Activated naive CD4-positive, alpha-beta T cell treated with anti-CD3 and anti-CD28 coated beads, Interleukin-2, amount 50 U/mL, for 72 hours (primary cell): ENCODE measurements at regions not wholly inside any gene's neighbourhood (a gene's known extent, or its start where the extent isn't known, plus 50 kb on each side); places are given as distances from the start of the nearest gene placed in this dataset.

Experiments used
- ATAC-seq, 2 donors: fragments of 150-1000 bp; cut with Tn5 transposase; 2 replicates each; pipeline ENCODE4 v1.10.0; 2021; ENCODE audit warnings: mild to moderate bottlenecking in 2 of 2, moderate library complexity in 2 of 2
- DNase-seq, 2 donors: peaks; one replicate each; pipeline ENCODE4 v3.0.0; 2021 to 2022; ENCODE audit warnings: low spot score in 2 of 2
- H3K27ac Mint-ChIP-seq, 2 donors: one replicate each; pipeline ENCODE4 v1.8.0; 2022; ENCODE audit warnings: mild to moderate bottlenecking in 2 of 2, mixed read lengths in 2 of 2
- H3K36me3 Mint-ChIP-seq, 2 donors: one replicate each; pipeline ENCODE4 v1.8.0; 2022; ENCODE audit warnings: mixed read lengths in 2 of 2
- H3K9me3 Mint-ChIP-seq, 2 donors: one replicate each; pipeline ENCODE4 v1.8.0; 2022; ENCODE audit warnings: mixed read lengths in 2 of 2

- no peak for DNase-seq
- no peak for ATAC-seq
- Mint-ChIP-seq H3K9me3 (no peaks in the 10 kb centered on the region), H3K36me3 (no peaks in the 10 kb centered on the region), H3K27ac (no peak overlapping the region)
Observed at GRCh38 chr15:80308002-80308401, 56.0 kb upstream of the CTXND1 start.

GRCh38 chr15:80309769-80310384, 57.9 kb upstream of the CTXND1 start:
- H3K27ac Mint-ChIP-seq = no peak overlapping the region
- H3K36me3 Mint-ChIP-seq = no peaks in the 10 kb centered on the region
- no peaks in the 10 kb centered on the region for H3K9me3 Mint-ChIP-seq
- no peak for DNase-seq
- ATAC-seq = no peak

GRCh38 chr15:80310776-80311175, 58.8 kb upstream of the CTXND1 start:
- ATAC-seq (no peak), DNase-seq (no peak)
- Mint-ChIP-seq H3K27ac (no peak overlapping the region), H3K9me3 (no peaks in the 10 kb centered on the region), H3K36me3 (no peaks in the 10 kb centered on the region)

GRCh38 chr15:80315289-80315987, 63.4 kb upstream of the CTXND1 start:
- DNase-seq (no peak), ATAC-seq (no peak)
- Mint-ChIP-seq H3K9me3 (no peaks in the 10 kb centered on the region), H3K36me3 (no peaks in the 10 kb centered on the region), H3K27ac (no peak overlapping the region)

GRCh38 chr15:80317389-80318182, 65.6 kb upstream of the CTXND1 start:
- H3K27ac Mint-ChIP-seq = peak overlapping the region in 1 of 2 donors; percentile 77
- H3K9me3 Mint-ChIP-seq = no peaks in the 10 kb centered on the region
- H3K36me3 Mint-ChIP-seq = no peaks in the 10 kb centered on the region
- no peak for DNase-seq
- ATAC-seq = no peak

GRCh38 chr15:80321853-80322252, 69.8 kb upstream of the CTXND1 start:
- no peak for DNase-seq
- Mint-ChIP-seq H3K9me3 (no peaks in the 10 kb centered on the region), H3K27ac (no peak overlapping the region), H3K36me3 (no peaks in the 10 kb centered on the region)
- ATAC-seq = no peak

- no peak for DNase-seq
- peaks cover 0 to 4% of the 10 kb centered on the region in 2 donors for H3K9me3 Mint-ChIP-seq
- ATAC-seq = no peak
- no peaks in the 10 kb centered on the region for H3K36me3 Mint-ChIP-seq
- no peak overlapping the region for H3K27ac Mint-ChIP-seq
Observed at GRCh38 chr15:80323285-80323684, 71.3 kb upstream of the CTXND1 start.

GRCh38 chr15:80324545-80325080, 72.6 kb upstream of the CTXND1 start:
- no peak for ATAC-seq
- no peak for DNase-seq
- H3K36me3 Mint-ChIP-seq = no peaks in the 10 kb centered on the region

GRCh38 chr15:80325206-80325605, 73.2 kb upstream of the CTXND1 start:
- Mint-ChIP-seq H3K9me3 (peaks cover 0 to 9% of the 10 kb centered on the region in 2 donors), H3K36me3 (no peaks in the 10 kb centered on the region), H3K27ac (no peak overlapping the region)
- ATAC-seq = no peak
- no peak for DNase-seq

More at GRCh38 chr15:80324545-80325080, 72.6 kb upstream of the CTXND1 start:
- peaks cover 0 to 9% of the 10 kb centered on the region in 2 donors for H3K9me3 Mint-ChIP-seq
- H3K27ac Mint-ChIP-seq = peak overlapping the region in 1 of 2 donors; percentile 4

- Mint-ChIP-seq H3K27ac (no peak overlapping the region), H3K9me3 (peaks cover 0 to 9% of the 10 kb centered on the region in 2 donors), H3K36me3 (no peaks in the 10 kb centered on the region)
- no peak for ATAC-seq
- no peak for DNase-seq
Observed at GRCh38 chr15:80326270-80326669, 74.3 kb upstream of the CTXND1 start.

GRCh38 chr15:80328496-80328895, 75.7 kb upstream of the ARNT2 start:
- DNase-seq (no peak), ATAC-seq (no peak)
- Mint-ChIP-seq H3K27ac (no peak overlapping the region), H3K9me3 (peaks cover 0 to 9% of the 10 kb centered on the region in 2 donors), H3K36me3 (no peaks in the 10 kb centered on the region)

- Mint-ChIP-seq H3K27ac (no peak overlapping the region), H3K9me3 (peaks cover 0 to 9% of the 10 kb centered on the region in 2 donors), H3K36me3 (no peaks in the 10 kb centered on the region)
- DNase-seq (no peak), ATAC-seq (no peak)
Observed at GRCh38 chr15:80331886-80332406, 72.2 kb upstream of the ARNT2 start.

- no peak overlapping the region for H3K27ac Mint-ChIP-seq
- peaks cover 0 to 5% of the 10 kb centered on the region in 2 donors for H3K9me3 Mint-ChIP-seq
- no peak for ATAC-seq
- no peaks in the 10 kb centered on the region for H3K36me3 Mint-ChIP-seq
- no peak for DNase-seq
Observed at GRCh38 chr15:80333261-80333660, 70.9 kb upstream of the ARNT2 start.

GRCh38 chr15:80334521-80334920, 69.7 kb upstream of the ARNT2 start:
- H3K27ac Mint-ChIP-seq = no peak overlapping the region

GRCh38 chr15:80339601-80340000, 64.6 kb upstream of the ARNT2 start:
- DNase-seq (no peak), ATAC-seq (no peak)
- Mint-ChIP-seq H3K9me3 (no peaks in the 10 kb centered on the region), H3K36me3 (no peaks in the 10 kb centered on the region), H3K27ac (no peak overlapping the region)

More at GRCh38 chr15:80334521-80334920, 69.7 kb upstream of the ARNT2 start:
- Mint-ChIP-seq H3K9me3 (peaks cover 0 to under 1% of the 10 kb centered on the region in 2 donors), H3K36me3 (no peaks in the 10 kb centered on the region)
- DNase-seq (no peak), ATAC-seq (no peak)

- Mint-ChIP-seq H3K36me3 (no peaks in the 10 kb centered on the region), H3K27ac (no peak overlapping the region), H3K9me3 (no peaks in the 10 kb centered on the region)
- no peak for ATAC-seq
- DNase-seq = no peak
Observed at GRCh38 chr15:80342148-80342547, 62.0 kb upstream of the ARNT2 start.

GRCh38 chr15:80343554-80343992, 60.6 kb upstream of the ARNT2 start:
- no peak for DNase-seq
- no peaks in the 10 kb centered on the region for H3K9me3 Mint-ChIP-seq
- ATAC-seq = no peak
- no peak overlapping the region for H3K27ac Mint-ChIP-seq
- H3K36me3 Mint-ChIP-seq = no peaks in the 10 kb centered on the region
